OCI-LY7 (cell line): ENCODE measurements at regions not wholly inside any gene's neighbourhood (a gene's known extent, or its start where the extent isn't known, plus 50 kb on each side); places are given as distances from the start of the nearest gene placed in this dataset.

Experiments used
- BruUV-seq: library from RNA; stranded (reverse); fragments of 400-500 nt; replicated peaks from 2 replicates; lab custom pipeline; 2021; lab: Mats Ljungman, UMichigan
- CTCF ChIA-PET: fragments of 300-600 bp; sonication (Branson Sonifier 250); formaldehyde crosslinking; loops from one replicate; lab custom pipeline; 2022; ENCODE audit warnings: antibody characterized with exemption; ENCODE audit not compliant: unreplicated experiment; lab: Charles Lee
- POLR2A ChIA-PET: fragments of 300-600 bp; sonication (Branson Sonifier 250); formaldehyde crosslinking; loops from one replicate; lab custom pipeline; 2022; ENCODE audit warnings: antibody characterized with exemption; lab: Charles Lee
- DNase-seq: peaks from one replicate; pipeline ENCODE4 v3.0.0-alpha.2; 2015; ENCODE audit warnings: low spot score
- H2AFZ ChIP-seq: fragments of 200-600 bp; sonication (generic), shearing (Covaris generic); 2 replicates; pipeline ENCODE4 v1.6.1; 2014; ENCODE audit warnings: mild to moderate bottlenecking, antibody characterized with exemption, low read length, moderate library complexity
- H3K27ac ChIP-seq: fragments of 200-600 bp; sonication (generic); 2 replicates; pipeline ENCODE4 v1.5.1; 2014; ENCODE audit warnings: mixed run types, low read depth, mild to moderate bottlenecking, moderate library complexity, low read length, inconsistent platforms; ENCODE audit not compliant: poor library complexity, severe bottlenecking
- H3K36me3 ChIP-seq: fragments of 200-600 bp; sonication (generic); 2 replicates; pipeline ENCODE4 v1.6.1; 2014; ENCODE audit warnings: mild to moderate bottlenecking, antibody characterized with exemption, low read length, moderate library complexity, mixed read lengths; ENCODE audit not compliant: insufficient read depth
- H3K4me1 ChIP-seq: fragments of 200-600 bp; sonication (generic); 2 replicates; pipeline ENCODE4 v1.5.1; 2014; ENCODE audit warnings: mild to moderate bottlenecking, low read length; ENCODE audit not compliant: insufficient read depth, poor library complexity, severe bottlenecking
- H3K4me2 ChIP-seq: fragments of 200-600 bp; sonication (generic); 2 replicates; pipeline ENCODE4 v1.6.1; 2014; ENCODE audit warnings: mild to moderate bottlenecking, low read length
- H3K4me3 ChIP-seq: fragments of 200-600 bp; sonication (generic); 2 replicates; pipeline ENCODE4 v1.5.1; 2014; ENCODE audit warnings: mild to moderate bottlenecking, low read depth, low read length; ENCODE audit not compliant: poor library complexity, severe bottlenecking
- H3K79me2 ChIP-seq: fragments of 200-600 bp; sonication (generic); 2 replicates; pipeline ENCODE4 v1.6.1; 2016; ENCODE audit warnings: low read depth, mild to moderate bottlenecking, low read length, moderate library complexity, mixed read lengths; ENCODE audit not compliant: insufficient read depth
- H3K9me2 ChIP-seq: fragments of 200-600 bp; sonication (generic); 2 replicates; pipeline ENCODE4 v1.6.1; 2016; ENCODE audit warnings: mild to moderate bottlenecking, low read length, mixed read lengths; ENCODE audit not compliant: insufficient read depth
- H3K9me3 ChIP-seq: fragments of 200-600 bp; sonication (generic); 2 replicates; pipeline ENCODE4 v1.6.1; 2014; ENCODE audit warnings: mild to moderate bottlenecking, mixed run types, low read length, mixed read lengths
- H4K20me1 ChIP-seq: fragments of 200-600 bp; sonication (generic); 2 replicates; pipeline ENCODE4 v1.6.1; 2014; ENCODE audit warnings: mild to moderate bottlenecking, antibody characterized with exemption, low read length, moderate library complexity, mixed read lengths; ENCODE audit not compliant: insufficient read depth
- CTCF ChIP-seq: fragments of 200-600 bp; sonication (generic); conservative IDR thresholded peaks from 2 replicates; pipeline ENCODE4 v1.5.1; 2014; ENCODE audit warnings: mild to moderate bottlenecking, antibody characterized with exemption, low read length, moderate library complexity, mixed read lengths
- EZH2phosphoT487 ChIP-seq: fragments of 200-600 bp; sonication (generic); IDR thresholded peaks from 2 replicates; pipeline ENCODE4 v1.6.1; 2018; ENCODE audit warnings: low read depth, borderline replicate concordance, mild to moderate bottlenecking, mixed run types, antibody characterized with exemption, low read length, moderate library complexity, mixed read lengths
- intact Hi-C: fragments of 100-400 bp; cut with micrococcal nuclease; formaldehyde crosslinking; loops from one replicate; pipeline ENCODE4 v1.10.0; 2022; ENCODE audit not compliant: unreplicated experiment

DNA sequence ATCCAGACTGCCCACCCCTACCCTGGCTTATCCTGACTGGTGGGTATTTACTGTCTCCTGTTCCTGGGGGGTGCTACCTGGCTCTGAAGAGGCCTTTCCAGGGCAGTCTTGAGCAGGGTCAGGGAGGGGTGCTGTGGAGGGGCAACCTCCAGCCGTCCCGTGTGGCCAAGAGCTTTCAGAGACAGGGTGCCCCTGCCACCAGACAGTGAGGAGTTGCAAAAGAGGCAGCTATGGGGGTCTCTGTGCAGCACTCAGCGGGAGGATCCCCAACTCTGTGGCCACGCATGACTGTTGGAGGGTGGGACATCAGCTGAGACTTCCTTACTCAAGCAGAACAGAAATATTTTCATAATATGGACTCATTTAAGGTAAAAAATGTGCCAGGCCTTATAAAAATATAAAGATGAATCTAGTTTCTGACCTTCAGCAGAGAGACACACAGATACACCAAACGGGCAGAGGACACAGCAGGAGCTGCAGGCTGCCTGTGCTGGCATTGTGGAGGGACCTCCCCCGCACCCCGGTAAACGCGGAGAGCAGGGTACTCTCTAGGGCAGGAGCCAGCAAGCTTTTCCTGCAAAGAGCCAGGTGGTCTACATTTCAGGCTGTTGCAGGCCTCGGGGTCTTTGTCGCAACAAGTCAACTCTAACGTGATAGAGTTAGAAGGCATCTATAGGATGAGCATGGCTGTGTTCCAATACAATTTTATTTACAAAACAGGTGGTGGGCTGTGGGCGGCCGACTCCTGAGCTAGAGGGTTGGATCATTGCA is 252.6 kb downstream of the RHOU start:
- no peak for DNase-seq
- no peaks in the 10 kb centered on the region for H3K4me1 ChIP-seq
- H3K79me2 ChIP-seq, result no peaks in the 10 kb centered on the region
- H2AFZ ChIP-seq, result no peak overlapping the region
- H3K4me3 ChIP-seq, result no peak overlapping the region
- no peak for TF ChIP-seq CTCF
- no peak for TF ChIP-seq EZH2phosphoT487
- BruUV-seq, result no TSS peak
- H3K9me3 ChIP-seq, result no peaks in the 10 kb centered on the region
- ChIA-PET CTCF (no interaction called here), POLR2A (no interaction called here)
- H3K27ac ChIP-seq, result no peak overlapping the region
- intact Hi-C loops, result no loop called here
- H3K9me2 ChIP-seq, result no peaks in the 10 kb centered on the region
- no peaks in the 10 kb centered on the region for H3K36me3 ChIP-seq
- H4K20me1 ChIP-seq, result no peaks in the 10 kb centered on the region
- H3K4me2 ChIP-seq, result no peak overlapping the region

DNA sequence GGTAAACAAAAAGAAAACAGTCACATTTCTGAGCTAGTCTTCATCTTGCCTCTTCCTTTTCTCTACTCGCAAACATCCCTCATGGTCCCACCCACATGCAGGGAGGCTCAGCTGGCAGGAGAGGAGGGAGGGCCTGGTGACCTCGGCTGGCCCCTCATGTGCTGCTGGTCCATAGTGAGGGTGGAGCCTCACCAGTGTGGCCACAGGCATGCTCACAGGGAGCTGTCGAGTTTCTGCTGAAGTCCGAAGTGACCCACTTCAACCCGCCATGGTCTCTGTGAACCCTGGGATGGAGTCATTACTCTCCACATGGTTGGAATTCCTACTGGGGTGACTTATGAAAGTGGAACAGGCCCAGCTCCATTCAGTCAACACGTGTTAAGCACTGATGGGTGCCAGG is 253.4 kb downstream of the RHOU start:
- TF ChIP-seq EZH2phosphoT487 (no peak), CTCF (no peak)
- Histone ChIP-seq H3K79me2 (no peaks in the 10 kb centered on the region), H3K9me2 (no peaks in the 10 kb centered on the region), H3K36me3 (no peaks in the 10 kb centered on the region), H3K27ac (no peak overlapping the region), H3K4me1 (no peaks in the 10 kb centered on the region), H3K4me2 (no peak overlapping the region), H2AFZ (no peak overlapping the region), H3K9me3 (no peaks in the 10 kb centered on the region), H3K4me3 (no peak overlapping the region), H4K20me1 (no peaks in the 10 kb centered on the region)
- CTCF ChIA-PET, result no interaction called here
- intact Hi-C loops, result no loop called here
- BruUV-seq, result no TSS peak
- POLR2A ChIA-PET, result no interaction called here
- DNase-seq, result no peak

GRCh38 chr1:228989176-228989575 is 253.9 kb downstream of the RHOU start:
- CTCF ChIA-PET, result no interaction called here
- no peaks in the 10 kb centered on the region for H3K36me3 ChIP-seq
- intact Hi-C loops, result no loop called here
- H3K9me2 ChIP-seq, result no peaks in the 10 kb centered on the region
- DNase-seq, result no peak
- no peaks in the 10 kb centered on the region for H4K20me1 ChIP-seq
- H3K79me2 ChIP-seq, result no peaks in the 10 kb centered on the region
- H3K9me3 ChIP-seq, result no peaks in the 10 kb centered on the region
- POLR2A ChIA-PET, result no interaction called here
- no peak for TF ChIP-seq CTCF
- TF ChIP-seq EZH2phosphoT487, result no peak
- no TSS peak for BruUV-seq
- H2AFZ ChIP-seq, result no peak overlapping the region
- H3K27ac ChIP-seq, result no peak overlapping the region
- H3K4me3 ChIP-seq, result no peak overlapping the region
- H3K4me1 ChIP-seq, result no peaks in the 10 kb centered on the region
- no peak overlapping the region for H3K4me2 ChIP-seq
